GM19351 (cell line): ENCODE measurements at regions not wholly inside any gene's neighbourhood (a gene's known extent, or its start where the extent isn't known, plus 50 kb on each side); places are given as distances from the start of the nearest gene placed in this dataset.
A peak's percentile ranks its signal among the peaks of the same experiment; 100 is the strongest.

ENCODE experiments used
- ATAC-seq: cut with Tn5 transposase; IDR thresholded peaks from one replicate; pipeline ENCODE4 v1.9.1; 2021; ENCODE audit warnings: mild to moderate bottlenecking, moderate library complexity; ENCODE audit not compliant: unreplicated experiment

DNA sequence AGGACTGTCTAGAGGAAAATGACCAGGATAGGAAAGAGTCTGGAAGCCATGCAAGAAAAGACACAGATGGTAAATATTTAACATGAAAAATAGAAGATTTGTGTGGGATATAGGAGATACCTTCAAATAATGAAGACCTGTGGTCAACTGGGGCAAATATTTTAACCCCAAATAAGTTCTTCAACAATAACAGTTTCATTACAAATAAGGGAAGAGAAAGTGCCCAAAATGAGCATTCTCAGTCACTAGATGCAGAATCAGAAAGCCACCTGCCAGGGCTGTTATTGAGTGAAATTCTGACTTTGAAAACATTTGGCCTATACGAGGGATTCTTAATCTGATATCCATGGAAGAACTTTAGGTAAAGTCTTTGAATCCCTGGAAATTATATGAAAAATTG is 231.2 kb upstream of the PLEKHG7 start:
- peak; percentile 42 for ATAC-seq

DNA sequence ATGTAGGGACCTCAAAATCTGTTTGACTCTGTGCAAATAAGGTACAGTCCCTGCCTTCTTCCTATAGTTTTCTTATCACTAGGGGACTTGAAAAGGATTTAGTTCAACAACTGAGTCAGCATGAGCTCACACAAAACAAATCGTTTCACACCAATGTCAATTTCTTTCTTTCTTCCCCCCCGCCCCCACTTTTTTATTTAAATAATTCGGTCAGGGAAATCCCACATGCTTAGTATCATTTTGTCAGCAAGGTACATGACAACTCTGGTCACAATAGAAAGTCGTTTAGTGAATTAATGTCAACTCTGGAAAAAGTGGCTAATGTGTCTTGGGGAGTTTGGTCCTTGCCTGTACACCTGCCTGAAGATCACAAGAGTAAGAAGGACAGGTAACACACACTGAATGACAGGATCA is 232.2 kb upstream of the PLEKHG7 start:
- peak; percentile 31 for ATAC-seq

DNA sequence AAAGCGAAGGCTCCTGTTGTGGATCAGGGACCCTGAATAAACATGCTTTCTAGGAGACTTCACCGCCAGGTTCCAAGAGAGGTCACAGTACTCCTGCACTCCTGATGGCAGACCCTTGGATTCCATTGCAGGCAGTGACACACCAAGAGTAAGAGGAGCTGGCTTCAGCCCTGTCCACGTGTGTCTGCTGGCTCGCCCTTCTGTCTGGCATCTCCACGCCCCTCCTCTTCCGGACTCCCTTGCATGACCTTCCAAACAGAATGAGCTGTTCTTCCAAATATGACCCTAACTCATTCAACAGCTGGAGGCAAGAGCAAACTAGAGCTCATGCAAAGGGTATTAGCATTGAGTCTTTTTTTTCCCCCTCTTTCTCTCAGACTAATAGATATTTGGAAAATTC is 233.0 kb upstream of the PLEKHG7 start:
- no peak for ATAC-seq

DNA sequence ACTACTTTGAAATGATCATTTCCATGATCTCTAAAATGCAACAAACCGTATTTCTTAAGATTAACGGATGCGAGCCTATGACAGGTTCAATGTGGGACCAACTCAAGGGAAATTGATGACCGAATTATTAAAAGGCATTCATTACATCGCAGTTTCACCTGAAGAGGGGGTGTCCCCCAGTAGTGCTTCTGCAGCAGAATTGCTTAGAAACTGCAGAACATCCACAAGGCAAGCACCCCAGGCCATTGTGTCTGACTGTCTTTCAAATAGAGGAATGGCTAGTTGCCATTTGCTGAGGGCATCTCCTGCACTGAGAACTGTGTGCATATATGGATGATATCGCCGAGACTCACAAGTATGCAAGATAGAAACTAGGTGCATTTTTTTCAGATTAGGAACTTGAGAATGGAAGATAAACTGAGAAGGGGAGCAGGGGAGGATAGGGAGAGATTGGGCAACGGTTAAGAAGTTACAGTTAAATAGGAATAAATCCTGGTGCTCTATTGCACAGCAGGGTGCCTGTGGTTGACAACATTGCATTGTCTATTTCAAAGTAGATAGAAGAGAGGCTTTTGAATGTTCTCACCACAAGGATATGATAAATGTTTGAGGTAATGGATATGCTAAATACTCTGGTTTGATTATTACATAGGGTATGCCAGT is 234.3 kb upstream of the PLEKHG7 start:
- no peak for ATAC-seq

DNA sequence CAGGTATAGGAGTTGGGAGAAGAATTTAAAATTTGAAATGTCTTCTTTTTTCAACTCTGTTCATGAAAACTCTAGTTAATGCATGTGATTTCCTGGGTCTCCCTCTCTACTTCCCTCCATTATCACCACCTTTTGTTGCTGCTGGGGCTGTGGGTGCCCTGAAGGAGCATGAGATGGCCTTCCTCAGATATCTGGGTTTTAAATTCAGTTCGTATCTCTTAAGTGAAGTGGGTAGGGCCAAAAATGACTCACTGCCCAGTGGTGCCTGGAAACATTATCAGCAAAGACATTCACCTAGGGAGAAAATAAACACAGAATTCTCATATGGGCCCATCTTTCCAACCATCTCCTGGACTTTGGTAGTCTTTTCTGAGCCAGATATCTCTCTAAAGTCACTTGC is 234.9 kb upstream of the PLEKHG7 start:
- ATAC-seq = no peak

DNA sequence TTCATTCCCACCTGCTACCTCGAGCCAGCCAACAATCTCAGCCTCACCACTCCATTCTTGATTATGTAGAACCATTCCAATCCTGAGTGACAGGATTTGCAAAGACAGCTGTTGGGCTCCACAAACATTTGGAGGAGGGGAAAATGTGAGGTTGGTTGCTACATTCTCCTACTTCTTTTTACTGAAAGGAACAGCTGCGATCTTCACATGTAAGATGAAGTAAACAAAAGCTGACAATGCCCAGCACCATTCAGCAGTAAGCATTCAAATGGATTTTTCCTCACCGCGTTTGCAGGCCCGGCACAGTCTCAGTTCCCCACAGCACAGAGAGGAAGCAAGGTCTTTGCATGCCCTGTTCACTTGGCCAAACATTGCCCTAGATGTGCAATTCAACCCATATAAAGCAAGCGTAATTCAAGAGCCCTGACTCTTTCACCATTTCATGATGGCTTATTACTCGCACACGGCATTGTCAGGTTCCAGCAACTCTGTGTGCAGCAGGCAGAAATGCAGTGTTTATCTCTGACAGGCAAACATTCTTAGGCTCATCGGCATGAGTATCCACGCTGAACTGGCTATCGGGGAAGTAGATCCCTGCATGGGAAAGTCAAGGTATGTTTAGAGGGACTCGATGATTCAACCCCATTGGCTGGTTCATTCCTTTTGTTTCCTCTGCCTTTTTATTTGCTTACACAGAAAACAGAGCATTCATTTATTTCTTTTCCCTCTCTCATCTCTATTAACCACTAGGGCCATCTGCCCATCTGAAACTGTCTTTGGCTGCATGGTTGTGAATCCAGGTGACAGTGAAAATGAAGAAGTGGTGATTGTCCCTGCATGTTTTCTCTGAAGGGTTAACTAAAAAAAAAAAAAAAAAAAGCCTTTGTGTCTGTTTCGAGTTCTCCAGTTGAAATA is 236.1 kb upstream of the PLEKHG7 start:
- ATAC-seq = peak; percentile 34

DNA sequence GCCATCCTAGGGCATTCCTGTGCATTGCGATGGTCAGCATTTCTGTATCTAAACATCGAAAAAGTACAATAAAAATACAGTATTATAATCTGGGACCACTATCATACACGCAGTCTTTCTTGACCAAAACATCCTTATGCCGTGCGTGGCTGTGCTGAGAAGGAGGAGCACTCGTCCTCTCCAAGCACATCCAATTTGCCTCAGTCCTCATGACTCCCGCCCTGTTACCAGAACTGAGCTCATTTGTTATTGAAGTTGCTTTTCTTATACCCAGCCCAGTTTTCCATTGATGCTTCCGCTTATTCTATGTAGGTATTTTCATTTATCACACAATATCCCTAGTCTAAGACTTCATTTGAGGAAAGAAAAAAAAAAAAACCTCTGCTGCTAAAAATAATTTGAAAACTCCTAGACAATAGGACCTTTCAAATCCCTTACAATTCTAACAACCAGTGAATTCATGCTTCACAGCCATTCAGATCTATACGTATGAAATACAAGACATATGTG is 236.9 kb upstream of the PLEKHG7 start:
- ATAC-seq = no peak

DNA sequence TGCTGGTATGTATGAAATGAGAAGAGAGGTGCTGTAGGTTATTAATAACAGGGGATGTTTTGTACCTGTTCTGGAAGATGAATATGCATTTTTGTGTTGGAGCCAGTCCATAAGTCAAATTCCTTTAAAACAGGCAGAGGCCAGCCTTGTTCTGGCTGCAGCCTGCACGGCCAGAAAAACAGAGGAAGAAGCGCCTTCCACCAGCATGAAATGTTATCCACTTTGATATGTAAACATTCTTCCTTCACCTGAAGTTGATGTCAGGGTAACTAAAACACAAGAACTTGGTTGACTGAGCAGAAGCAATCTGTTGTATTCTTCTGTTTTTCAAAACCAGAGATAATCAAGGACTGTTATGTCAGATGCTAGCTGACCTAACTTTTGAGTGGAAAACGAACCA is 237.9 kb upstream of the PLEKHG7 start:
- no peak for ATAC-seq

DNA sequence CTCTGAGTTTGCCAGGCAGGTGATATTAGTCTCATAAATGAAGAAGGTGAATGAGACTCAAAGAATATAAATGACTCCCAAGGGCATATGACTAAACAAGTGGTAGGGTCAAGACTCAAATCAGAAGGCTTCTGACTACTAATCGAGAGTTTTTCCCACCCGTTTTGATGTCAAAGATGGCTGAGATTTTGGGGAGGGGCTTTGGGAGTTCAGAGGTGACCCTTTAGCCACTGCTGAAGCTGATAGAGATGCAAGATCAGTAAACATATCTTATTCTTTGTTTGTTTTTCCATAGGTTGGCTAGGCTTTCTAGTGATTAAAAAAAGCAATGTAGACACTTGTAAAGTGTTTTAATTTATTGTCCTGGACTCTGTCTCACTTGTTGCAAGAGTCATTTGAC is 239.6 kb upstream of the PLEKHG7 start:
- no peak for ATAC-seq

DNA sequence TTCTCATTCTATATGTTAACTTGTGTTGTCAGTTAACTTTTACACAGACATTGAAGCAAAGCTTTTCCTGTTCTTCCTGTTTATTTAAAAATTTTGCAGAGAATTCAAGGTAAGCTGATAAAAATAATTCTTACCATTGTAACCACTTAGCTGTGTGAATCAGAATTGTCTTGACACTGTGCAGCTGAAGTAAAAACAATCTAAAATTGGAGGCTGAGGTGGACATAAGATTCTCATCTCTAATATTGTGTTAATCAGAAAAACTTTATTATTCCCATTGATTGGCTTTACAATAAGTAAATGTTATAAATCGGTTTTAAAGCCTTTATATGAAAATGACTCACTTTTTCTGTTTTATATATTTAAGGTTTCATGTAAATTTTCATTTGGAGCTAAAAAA is 240.3 kb upstream of the PLEKHG7 start:
- no peak for ATAC-seq

DNA sequence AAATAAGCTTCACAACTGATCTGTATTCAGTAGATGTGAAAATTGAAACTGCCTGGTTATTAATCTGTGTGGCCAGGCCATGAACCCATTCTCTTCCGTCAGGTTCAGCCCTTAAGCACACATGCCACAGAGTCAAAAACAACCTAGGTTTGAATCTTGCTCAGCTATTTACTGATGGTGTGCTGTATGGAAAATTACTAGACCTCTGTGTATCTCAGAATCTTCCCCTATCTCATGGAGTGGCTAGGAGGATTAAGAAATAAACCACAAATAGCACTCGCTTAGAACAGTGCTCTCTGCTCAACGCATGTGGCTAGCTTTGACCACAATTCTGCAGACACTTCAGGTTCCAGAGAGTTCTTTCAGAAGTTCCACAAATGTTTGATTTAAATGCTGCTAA is 240.7 kb upstream of the PLEKHG7 start:
- peak; percentile 68 for ATAC-seq

DNA sequence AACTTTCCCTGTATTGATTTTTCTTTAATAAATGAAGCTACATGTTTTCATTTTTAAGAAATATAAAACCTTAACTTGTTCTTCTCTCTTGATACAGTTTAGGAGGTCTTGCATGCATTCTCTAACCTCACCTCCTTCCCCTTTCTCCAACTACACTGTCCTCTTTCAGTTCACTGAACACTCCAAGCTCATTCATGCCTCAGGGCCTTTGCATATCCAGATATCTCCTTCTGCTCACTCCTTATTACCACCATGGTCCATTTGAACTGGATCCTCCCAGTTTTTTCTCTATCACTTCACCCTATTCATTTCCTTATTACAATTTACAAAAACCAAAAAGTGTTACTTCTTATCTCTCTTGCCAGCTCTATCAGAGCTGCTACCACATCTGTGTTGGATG is 242.9 kb upstream of the PLEKHG7 start:
- ATAC-seq = no peak

DNA sequence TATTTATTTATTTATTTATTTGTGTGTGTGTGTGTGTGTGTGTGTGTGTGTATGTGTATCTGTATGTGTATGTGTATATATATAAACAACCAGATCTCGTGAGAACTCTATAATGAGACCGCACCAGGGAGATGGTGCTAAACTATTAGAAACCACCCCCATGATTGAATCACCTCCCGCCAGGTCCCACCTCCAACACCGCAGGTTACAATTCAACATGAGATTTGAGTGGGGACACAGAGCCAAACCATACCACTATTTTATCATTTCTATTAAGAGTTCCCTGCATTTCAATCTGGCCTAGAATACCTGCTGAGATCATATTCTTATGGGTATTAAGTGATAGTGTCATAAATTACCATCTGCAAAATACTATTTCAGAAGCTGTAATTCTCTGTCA is 243.8 kb upstream of the PLEKHG7 start:
- ATAC-seq = no peak

DNA sequence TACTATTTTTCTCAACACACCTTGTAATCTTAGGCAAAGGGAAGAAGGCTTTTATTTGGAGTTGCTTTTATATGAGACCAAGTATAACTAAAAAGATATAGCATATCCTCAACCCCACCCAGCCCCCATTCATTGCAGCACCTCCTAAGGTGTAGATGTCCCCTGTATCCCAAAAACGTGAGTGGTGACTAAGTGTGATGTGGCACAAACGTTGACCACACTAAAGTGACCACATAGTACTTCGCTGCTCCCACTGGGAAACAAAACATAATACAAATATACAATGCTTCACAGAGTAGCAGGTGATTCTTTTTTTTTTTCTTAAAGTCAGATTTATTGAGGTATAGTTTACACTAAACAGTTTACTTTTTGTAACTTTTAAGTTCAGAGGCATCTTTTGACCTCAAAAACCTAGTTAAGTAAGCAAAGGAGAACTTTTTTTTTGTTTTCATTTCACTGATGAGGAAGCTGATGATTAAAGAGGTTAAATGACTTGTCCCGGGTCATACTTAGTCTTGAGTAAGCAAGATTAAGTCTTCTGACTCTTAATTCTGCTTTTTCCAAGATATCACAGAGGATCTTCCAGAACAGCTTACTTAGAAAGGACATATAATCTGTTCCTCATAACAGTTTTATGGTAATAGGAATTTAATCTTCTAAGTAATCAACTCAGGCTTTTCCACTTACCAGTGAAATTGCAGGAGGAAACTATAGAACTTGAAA is 245.2 kb upstream of the PLEKHG7 start:
- no peak for ATAC-seq

DNA sequence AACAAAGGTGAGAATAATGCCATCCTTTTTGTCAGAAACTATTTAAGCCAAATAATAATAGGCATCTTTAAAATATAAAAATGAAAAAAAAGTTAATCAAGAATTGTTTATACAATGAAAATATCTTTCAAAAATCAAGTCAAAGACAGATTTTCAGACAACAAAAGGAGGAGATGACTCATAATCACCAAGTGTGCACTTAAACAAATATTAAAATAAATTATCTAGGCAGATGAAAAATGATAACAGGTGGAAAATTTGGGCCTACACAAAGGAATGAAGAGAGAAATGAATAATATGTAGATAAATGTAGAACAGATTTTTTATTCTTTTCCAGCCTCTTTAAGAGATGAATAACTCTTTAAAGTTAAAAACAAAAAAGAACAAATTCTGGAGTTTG is 250.0 kb upstream of the PLEKHG7 start:
- ATAC-seq = no peak

DNA sequence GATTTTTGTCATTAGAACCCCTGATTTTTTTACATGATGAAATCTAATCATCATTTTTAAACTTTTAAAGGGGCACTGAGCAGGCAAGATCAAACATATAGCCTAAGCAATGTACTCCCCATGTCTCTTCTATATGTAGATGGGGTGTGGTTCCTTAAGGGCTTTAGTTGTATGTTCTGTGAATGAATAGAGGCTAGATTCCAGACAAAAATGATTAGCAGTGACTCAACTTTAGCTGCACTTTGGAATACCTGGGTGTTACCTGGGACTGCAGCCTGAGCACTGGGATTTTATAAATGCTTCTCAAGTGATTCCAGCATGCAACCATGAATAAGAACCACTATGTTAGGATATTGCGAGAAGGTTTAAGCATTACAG is 256.7 kb upstream of the PLEKHG7 start:
- ATAC-seq = no peak

DNA sequence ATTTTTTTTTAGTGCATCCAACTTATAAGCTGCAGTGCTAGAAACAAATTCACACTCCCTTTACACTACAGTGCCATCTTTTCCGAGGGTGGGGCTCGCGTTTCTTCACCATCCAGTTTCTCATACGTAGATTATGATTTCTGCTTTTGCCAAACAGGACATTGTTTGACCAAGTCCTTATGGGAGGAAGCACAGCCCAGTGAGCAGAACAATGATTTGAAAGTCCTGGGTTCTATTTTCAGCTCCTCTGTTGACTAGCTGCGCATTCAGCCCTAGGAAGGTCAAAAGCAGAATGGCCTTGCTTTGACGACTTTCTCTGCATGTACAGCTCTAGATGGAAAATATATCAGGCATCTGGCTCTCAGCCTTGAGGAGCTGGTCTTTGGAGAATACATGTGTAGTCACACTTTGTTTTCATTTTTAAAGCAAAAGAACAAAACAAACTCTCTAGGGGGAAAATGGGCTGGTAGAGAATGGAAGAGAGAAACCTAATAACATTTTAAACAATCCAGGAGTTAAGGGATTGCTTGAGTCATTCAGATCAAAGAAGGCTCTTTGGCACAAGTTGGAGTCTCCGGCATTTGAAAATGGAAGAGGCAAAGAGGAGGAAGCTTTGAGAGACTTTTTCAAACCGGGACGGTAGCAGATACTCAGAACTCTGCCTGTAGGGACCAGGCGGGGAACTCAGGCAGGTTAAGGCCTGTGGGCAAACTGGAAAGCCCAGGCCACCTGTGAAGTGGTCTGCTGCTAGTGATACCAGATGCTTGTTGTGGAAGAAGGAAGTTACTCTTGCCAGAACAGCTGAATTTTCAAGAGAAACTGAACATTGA is 257.3 kb upstream of the PLEKHG7 start:
- ATAC-seq = peak; percentile 83

DNA sequence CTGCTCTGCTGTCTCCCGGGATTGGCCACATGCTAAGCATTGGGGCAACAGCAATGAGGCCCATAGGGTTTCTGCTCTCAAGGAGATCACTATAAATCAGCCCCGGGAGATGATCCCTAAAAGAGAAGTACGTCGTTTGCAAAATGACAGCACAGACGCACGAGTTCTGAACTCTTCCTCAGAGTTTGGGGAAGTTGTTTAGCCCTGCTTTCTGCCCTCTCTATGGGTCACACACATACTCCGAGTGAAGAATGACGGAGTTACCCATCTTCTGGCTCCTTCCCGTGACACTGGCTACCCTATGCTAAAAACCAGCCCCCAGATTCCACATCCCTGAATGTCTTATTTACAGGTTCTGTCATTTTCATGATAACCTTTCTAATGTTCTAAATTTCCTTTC is 258.0 kb upstream of the PLEKHG7 start:
- peak; percentile 33 for ATAC-seq

DNA sequence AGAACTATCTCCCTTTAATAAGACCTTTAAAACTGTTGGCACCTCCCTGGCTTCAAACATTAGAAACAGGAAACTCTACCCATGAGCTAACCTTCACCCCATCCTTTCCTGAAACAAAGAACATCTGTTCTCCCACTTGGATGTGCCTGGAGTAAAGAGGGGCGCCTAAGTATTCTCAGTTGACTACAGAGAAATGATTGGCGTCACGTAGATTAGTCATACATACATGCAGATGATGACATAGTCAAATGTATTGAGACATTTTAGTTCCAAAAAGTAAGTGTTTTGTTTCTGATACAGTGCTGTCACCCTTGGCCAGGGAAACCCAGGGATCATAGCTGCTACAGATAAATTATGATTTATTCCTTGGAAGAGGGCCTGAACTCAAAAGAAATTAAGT is 260.0 kb upstream of the PLEKHG7 start:
- no peak for ATAC-seq

DNA sequence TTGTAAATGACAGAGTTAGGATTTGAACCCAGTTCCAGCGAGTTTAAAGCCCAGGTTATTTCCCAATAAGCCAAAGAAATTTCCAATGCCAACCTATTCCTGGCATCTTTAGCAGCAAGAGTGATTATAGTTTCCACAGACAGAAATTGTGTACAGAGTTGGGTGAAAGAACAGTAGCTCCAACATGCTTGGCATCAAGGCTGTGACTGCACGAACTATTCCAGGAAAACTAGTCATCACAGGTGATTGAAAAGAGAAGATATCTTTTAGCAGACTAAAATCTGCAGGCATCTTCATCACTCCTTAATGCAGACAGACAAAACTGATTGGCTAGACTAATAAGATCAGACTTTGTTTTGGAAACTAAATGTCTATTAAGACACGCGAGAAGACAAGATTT is 262.7 kb upstream of the PLEKHG7 start:
- ATAC-seq = no peak

DNA sequence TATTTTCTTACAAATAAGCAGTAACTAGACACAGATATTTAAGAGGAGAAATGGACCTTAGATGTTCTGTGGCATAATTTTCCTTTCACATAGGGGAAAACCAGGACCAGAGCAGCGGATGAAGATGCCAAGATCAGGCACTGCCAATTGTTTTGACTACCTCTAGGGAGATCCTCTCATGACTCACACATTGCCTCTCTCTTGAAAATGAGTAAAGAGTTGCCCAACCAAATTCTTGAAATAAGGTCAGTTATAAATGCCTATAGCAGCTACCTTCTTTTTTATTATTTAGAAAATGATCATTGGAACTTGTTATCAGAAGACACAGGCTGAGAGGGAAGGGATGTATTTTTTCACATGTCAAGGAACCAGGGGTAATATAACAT is 263.4 kb upstream of the PLEKHG7 start:
- no peak for ATAC-seq
